GM19397 (cell line): ENCODE measurements at regions not wholly inside any gene's neighbourhood (a gene's known extent, or its start where the extent isn't known, plus 50 kb on each side); places are given as distances from the start of the nearest gene placed in this dataset.

ENCODE experiments used
- ATAC-seq: cut with Tn5 transposase; IDR thresholded peaks from one replicate; pipeline ENCODE4 v1.9.1; 2021; ENCODE audit warnings: mild to moderate bottlenecking, moderate library complexity; ENCODE audit not compliant: unreplicated experiment

DNA sequence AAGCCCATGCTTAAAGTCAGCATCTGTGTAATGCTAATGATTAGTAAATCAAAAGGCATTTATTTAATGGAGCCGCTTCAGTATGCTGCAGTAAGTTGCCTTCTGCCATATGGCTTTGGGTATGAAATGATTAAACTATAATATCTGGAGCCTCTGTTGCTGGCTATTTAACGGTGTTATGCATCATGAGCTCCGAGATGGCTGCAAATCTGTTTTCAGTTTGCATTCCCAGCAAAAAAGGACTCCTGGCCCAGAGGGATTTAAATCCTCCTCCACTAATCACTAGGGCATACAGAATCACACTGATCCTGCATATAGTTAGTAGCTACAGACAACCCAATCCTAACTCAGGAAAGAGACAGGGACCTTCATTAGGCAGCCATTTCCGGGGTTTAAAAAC is 171.5 kb upstream of the EEA1 start:
- no peak for ATAC-seq

DNA sequence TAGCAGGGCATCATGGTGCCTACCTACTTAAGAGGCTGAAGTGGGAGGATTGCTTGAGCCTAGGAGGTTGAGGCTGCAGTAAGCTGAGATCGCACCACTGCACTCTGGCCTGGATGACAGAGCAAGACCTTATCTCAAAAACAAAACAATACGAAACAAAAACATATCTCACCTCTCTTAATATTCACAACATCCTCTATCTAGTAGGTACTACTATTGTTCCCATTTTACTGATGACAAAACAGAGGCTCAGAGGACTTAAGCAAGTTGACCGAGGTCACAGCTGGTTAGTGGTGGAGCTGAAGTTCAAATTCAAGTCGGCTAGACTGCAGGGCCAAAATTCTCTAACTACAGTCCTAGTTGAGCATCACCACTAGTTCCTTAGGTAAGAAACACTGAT is 172.3 kb upstream of the EEA1 start:
- ATAC-seq, result no peak

GRCh38 chr12:93102312-93102711 is 173.2 kb upstream of the EEA1 start:
- no peak for ATAC-seq

- ATAC-seq, result no peak
Measured at GRCh38 chr12:93102744-93103143, 173.6 kb upstream of the EEA1 start.

DNA sequence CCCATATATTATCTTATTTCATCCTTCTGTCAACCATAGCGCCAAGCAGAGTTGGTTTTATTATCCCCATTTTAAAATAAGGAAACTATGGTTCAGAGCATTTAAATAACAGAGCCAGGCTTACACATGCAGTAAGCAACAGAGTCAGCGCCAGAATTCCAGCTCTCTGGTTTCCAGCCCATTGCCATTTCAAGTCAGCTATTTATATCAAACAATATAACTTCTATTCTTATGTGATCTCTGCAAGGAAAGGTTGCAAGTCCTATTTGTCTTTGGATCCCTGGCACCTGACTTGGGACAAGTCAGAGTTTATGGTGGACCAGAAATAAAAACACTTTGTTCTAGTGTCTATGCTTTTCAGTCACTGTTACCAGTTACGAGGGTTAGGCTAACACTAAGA is 174.1 kb upstream of the EEA1 start:
- ATAC-seq, result no peak

GRCh38 chr12:93104535-93104934 is 175.4 kb upstream of the EEA1 start:
- ATAC-seq, result no peak

DNA sequence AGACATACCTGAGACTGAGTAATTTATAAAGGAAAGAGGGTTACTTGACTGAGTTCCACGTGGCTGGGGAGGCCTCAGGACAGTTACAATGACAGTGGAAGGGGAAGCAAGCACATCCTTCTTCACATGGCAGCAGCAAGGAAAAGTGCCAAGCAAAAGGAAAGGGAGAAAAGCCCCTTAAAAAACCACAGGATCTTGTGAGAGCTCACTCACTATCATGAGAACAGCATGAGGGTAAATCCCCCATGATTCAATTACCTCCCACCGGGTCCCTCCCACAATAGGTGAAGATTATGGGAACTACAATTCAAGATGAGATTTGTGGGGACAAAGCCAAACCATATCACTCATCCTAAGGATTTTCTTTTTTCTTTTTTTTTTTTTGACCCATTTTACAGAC is 177.8 kb upstream of the EEA1 start:
- no peak for ATAC-seq

- no peak for ATAC-seq
Measured at GRCh38 chr12:93107514-93108312, 178.6 kb upstream of the EEA1 start.

- ATAC-seq, result no peak
Measured at GRCh38 chr12:93108985-93109384, 179.9 kb upstream of the EEA1 start.

DNA sequence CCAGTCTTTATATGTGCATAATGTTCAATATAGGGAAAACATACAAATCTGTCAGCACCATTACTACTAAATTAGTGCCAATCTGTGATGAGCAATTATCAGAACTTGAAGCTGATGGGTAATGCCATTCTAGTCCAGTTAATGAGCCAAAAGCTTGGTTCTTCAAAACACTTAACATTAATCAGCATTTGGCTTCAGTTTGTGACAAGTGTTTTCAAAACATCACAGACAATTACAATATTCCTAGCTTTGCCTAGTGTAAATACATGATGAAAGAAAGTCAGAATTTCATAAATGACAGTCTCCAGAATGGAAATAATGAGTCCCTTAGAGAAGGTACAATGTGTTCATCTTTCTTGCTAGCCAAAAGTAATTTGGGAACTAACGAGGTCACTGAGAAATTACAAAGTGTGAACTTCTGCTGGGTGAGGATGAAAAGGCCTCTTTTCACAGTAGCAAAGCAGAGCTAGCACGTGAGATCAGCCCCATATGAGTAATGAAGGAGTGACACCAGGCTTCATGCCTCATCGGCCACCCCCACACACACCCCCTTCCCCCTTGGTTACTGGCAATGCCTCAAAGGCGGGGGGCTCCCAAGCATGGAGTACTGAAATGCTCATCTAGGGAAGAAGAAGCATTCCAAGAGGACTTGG is 180.6 kb upstream of the EEA1 start:
- ATAC-seq, result no peak

GRCh38 chr12:93111773-93112172 is 182.7 kb upstream of the EEA1 start:
- ATAC-seq, result no peak

GRCh38 chr12:93113317-93114006 is 184.4 kb upstream of the EEA1 start:
- ATAC-seq, result no peak

DNA sequence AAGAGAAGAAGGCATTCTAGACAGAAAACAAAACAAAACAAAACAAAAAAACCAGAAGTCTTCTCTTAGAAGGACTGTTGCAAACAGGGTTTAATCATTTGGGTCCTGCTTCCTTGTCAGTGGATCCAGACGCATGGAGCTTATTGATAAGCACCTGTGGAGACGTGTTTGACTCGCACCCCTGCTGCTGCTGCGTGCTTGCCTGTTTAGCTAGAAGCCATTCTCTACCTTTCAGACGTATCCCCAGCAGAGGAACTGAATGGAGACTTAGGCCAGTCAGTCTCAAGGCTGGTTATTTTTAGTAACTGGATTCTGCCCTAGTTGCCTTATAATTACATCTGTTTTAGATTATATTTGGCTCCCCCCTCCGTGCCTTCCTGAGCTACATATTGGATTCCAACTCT is 186.1 kb upstream of the EEA1 start:
- no peak for ATAC-seq

DNA sequence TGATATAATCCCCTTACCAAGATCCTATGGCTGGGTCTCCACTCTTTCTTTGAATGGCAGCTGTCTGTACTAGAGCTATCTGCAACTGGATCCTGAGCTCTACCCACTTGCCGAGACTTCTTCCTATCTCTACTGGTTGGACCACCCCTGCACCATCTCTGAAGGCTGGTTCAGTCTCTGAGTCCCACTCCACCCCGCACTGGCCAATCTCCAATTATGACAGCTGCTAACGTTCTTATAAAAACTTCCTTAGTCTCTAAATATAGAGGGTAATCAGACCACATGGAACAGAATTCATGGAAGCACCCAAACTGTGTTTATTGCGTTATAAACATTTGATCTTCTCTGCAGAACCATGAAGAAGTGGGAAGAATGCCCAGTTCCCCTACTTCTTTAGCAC is 186.6 kb upstream of the EEA1 start:
- no peak for ATAC-seq

DNA sequence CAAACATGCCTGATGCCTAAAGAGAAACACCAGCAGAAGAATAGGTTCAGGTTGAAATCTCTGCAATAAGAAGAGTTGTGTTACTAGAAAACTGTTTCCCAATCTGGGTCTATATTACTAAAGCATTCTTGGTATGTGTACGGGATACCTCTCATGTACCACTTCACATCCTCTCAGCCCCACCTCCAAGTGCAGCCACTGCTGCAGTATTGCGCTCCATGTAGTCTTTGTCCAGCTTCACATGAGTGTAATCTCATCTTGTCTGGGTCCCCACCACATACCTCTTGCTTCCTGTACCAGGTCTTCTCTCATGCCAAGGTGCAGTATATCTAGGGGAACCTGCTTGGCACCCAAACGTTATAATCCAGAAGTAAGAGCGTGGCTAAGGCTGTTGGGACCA is 187.5 kb upstream of the EEA1 start:
- ATAC-seq, result no peak

GRCh38 chr12:93121729-93122488 is 192.8 kb upstream of the EEA1 start:
- ATAC-seq, result no peak

GRCh38 chr12:93122569-93123091 is 193.5 kb upstream of the EEA1 start:
- no peak for ATAC-seq

GRCh38 chr12:93125126-93125525 is 196.0 kb upstream of the EEA1 start:
- ATAC-seq, result no peak

- ATAC-seq, result no peak
Measured at GRCh38 chr12:93126069-93126474, 197.0 kb upstream of the EEA1 start.

GRCh38 chr12:93127107-93127560 is 198.0 kb upstream of the EEA1 start:
- ATAC-seq, result no peak
